ENCODE measurements at regions not wholly inside any gene's neighbourhood (a gene's known extent, or its start where the extent isn't known, plus 50 kb on each side); places are given as distances from the start of the nearest gene placed in this dataset.

GRCh38 chrX:98627645-98628044 lies 1743.9 kb downstream of the RPA4 start:
- Mint-ChIP-seq H3K9me3 (peaks cover 22 to 28% of the 10 kb centered on the region in 2 experiments), H3K27me3 (ENCODE audit: low read depth) (no peaks in the 10 kb centered on the region), H3K36me3 (ENCODE audit: insufficient read depth in 1 of 3, low read depth in 3 of 3) (peaks cover 49 to 67% (median 61%) of the 10 kb centered on the region in 3 experiments), H3K27ac (no peak overlapping the region), H3K4me3 (no peak overlapping the region), H3K4me1 (peaks cover 10 to 31% of the 10 kb centered on the region in 2 experiments)
- no peak overlapping the region for H4K91ac ChIP-seq (ENCODE audit: insufficient read length, low read depth, low read length)
- no peak overlapping the region for H2AK5ac ChIP-seq (ENCODE audit: insufficient read length, low read length)
- no peak overlapping the region for H2BK12ac ChIP-seq (ENCODE audit: insufficient read length, low read depth, low read length)
- H3K9ac ChIP-seq (ENCODE audit: extremely low read depth, insufficient read length, low read length), result no peak overlapping the region
- H3K23me2 ChIP-seq (ENCODE audit: insufficient read length, low read depth, low read length, poor library complexity, severe bottlenecking), result no peaks in the 10 kb centered on the region
- H3K9me3 ChIP-seq (ENCODE audit: control insufficient read depth, low read depth, low read length), result no peaks in the 10 kb centered on the region
- H2AFZ ChIP-seq (ENCODE audit: low read length), result no peak overlapping the region
- H3K14ac ChIP-seq (ENCODE audit: insufficient read depth, low read length), result no peak overlapping the region
- no peak overlapping the region for H3K4ac ChIP-seq (ENCODE audit: low read depth, low read length)
- H3K23ac ChIP-seq (ENCODE audit: insufficient read length, low read depth, low read length), result no peak overlapping the region
- TF ChIP-seq CTCF (conservative IDR thresholded peaks at IDR 0.05), result no peak
- no peaks in the 10 kb centered on the region for H3K79me1 ChIP-seq (ENCODE audit: insufficient read depth, low read depth, low read length, poor library complexity, severe bottlenecking)
- 0 out of 2 replicates have a peak, but pooled peaks cover 2% of the 10 kb centered on the region for H3K4me1 ChIP-seq (ENCODE audit: insufficient read depth, low read length)
- H2BK120ac ChIP-seq (ENCODE audit: low read depth, low read length, poor library complexity, severe bottlenecking), result no peak overlapping the region
- no peak overlapping the region for H3K56ac ChIP-seq (ENCODE audit: insufficient read length, low read depth, low read length)
- no peak overlapping the region for H2BK20ac ChIP-seq (ENCODE audit: low read depth, low read length, poor library complexity, severe bottlenecking)
- no peak overlapping the region for H3K18ac ChIP-seq (ENCODE audit: insufficient read length, low read depth, low read length)
- DNase-seq, result no peak
- H3K27ac ChIP-seq (ENCODE audit: insufficient read length, low read depth, low read length), result no peak overlapping the region
- H2BK5ac ChIP-seq (ENCODE audit: insufficient read length, low read length), result no peak overlapping the region
- no peaks in the 10 kb centered on the region for H3K27me3 ChIP-seq (ENCODE audit: insufficient read depth, low read length)
- no peak overlapping the region for H3K4me2 ChIP-seq (ENCODE audit: insufficient read depth, insufficient read length, low read length)
- no peaks in the 10 kb centered on the region for H4K20me1 ChIP-seq (ENCODE audit: control insufficient read depth, insufficient read depth, insufficient read length)
- H3K79me2 ChIP-seq (ENCODE audit: insufficient read depth, low read length), result peaks cover under 1% of the 10 kb centered on the region; the same call in 1 of the 2 replicates
- no peak overlapping the region for H2BK15ac ChIP-seq (ENCODE audit: low read depth, low read length)
- no peak overlapping the region for H4K5ac ChIP-seq (ENCODE audit: insufficient read length, low read depth, low read length)
- H3T11ph ChIP-seq (ENCODE audit: low read length), result no peak overlapping the region
- H4K8ac ChIP-seq (replicated peaks; ENCODE audit: insufficient read length, low read depth, low read length), result no peak overlapping the region

All from H9 (cell line).